BE2C (cell line): ENCODE measurements at regions not wholly inside any gene's neighbourhood (a gene's known extent, or its start where the extent isn't known, plus 50 kb on each side); places are given as distances from the start of the nearest gene placed in this dataset.

Source experiments
- DNase-seq: peaks from one replicate; pipeline ENCODE4 v3.0.0-alpha.2; 2020
- H3K27me3 ChIP-seq: fragments of 250-450 bp; sonication (Bioruptor Pico); 2 replicates; pipeline ENCODE4 v1.5.1; 2020; ENCODE audit warnings: mild to moderate bottlenecking
- H3K36me3 ChIP-seq: fragments of 250-450 bp; sonication (Bioruptor Pico); 2 replicates; pipeline ENCODE4 v1.5.1; 2020; ENCODE audit warnings: mild to moderate bottlenecking
- H3K4me1 ChIP-seq: fragments of 250-450 bp; sonication (Bioruptor Pico); 2 replicates; pipeline ENCODE4 v1.5.1; 2020
- H3K4me3 ChIP-seq: 2 replicates; pipeline ENCODE4 v1.5.1; 2011; ENCODE audit warnings: low read depth, low read length
- H3K9me3 ChIP-seq: fragments of 250-450 bp; sonication (Bioruptor Pico); 2 replicates; pipeline ENCODE4 v1.5.1; 2020
- CTCF ChIP-seq: IDR thresholded peaks from 2 replicates; pipeline ENCODE4 v1.5.1; 2012; ENCODE audit warnings: mild to moderate bottlenecking, low read depth, low read length

- no peaks in the 10 kb centered on the region for H3K9me3 ChIP-seq
- no peak for DNase-seq
Measured at GRCh38 chr7:145339319-145339718, 503.5 kb upstream of the TPK1 start.

GRCh38 chr7:145331522-145331921 is 495.7 kb upstream of the TPK1 start:
- no peaks in the 10 kb centered on the region for H3K9me3 ChIP-seq
- no peak for TF ChIP-seq CTCF
- no peaks in the 10 kb centered on the region for H3K4me1 ChIP-seq
- DNase-seq: no peak
- H3K27me3 ChIP-seq: no peaks in the 10 kb centered on the region
- no peak overlapping the region for H3K4me3 ChIP-seq
- no peaks in the 10 kb centered on the region for H3K36me3 ChIP-seq

More at GRCh38 chr7:145339319-145339718, 503.5 kb upstream of the TPK1 start:
- Histone ChIP-seq H3K4me3 (no peak overlapping the region), H3K4me1 (no peaks in the 10 kb centered on the region), H3K36me3 (no peaks in the 10 kb centered on the region), H3K27me3 (no peaks in the 10 kb centered on the region)
- TF ChIP-seq CTCF: no peak

- Histone ChIP-seq H3K9me3 (no peaks in the 10 kb centered on the region), H3K27me3 (no peaks in the 10 kb centered on the region), H3K4me3 (no peak overlapping the region), H3K36me3 (no peaks in the 10 kb centered on the region), H3K4me1 (no peaks in the 10 kb centered on the region)
- DNase-seq: no peak
- TF ChIP-seq CTCF: no peak
Measured at GRCh38 chr7:145331076-145331475, 495.2 kb upstream of the TPK1 start.

- TF ChIP-seq CTCF: no peak
- no peak for DNase-seq
- H3K9me3 ChIP-seq: no peaks in the 10 kb centered on the region
- no peaks in the 10 kb centered on the region for H3K4me1 ChIP-seq
- H3K4me3 ChIP-seq: no peak overlapping the region
- no peaks in the 10 kb centered on the region for H3K36me3 ChIP-seq
- H3K27me3 ChIP-seq: no peaks in the 10 kb centered on the region
Measured at GRCh38 chr7:145327646-145328045, 491.8 kb upstream of the TPK1 start.

GRCh38 chr7:145324081-145324480 is 488.2 kb upstream of the TPK1 start:
- no peak overlapping the region for H3K4me3 ChIP-seq
- no peaks in the 10 kb centered on the region for H3K36me3 ChIP-seq
- no peaks in the 10 kb centered on the region for H3K4me1 ChIP-seq
- no peak for DNase-seq
- no peak for TF ChIP-seq CTCF
- no peaks in the 10 kb centered on the region for H3K9me3 ChIP-seq
- H3K27me3 ChIP-seq: no peaks in the 10 kb centered on the region

GRCh38 chr7:145313551-145313950 is 477.7 kb upstream of the TPK1 start:
- no peaks in the 10 kb centered on the region for H3K27me3 ChIP-seq
- H3K36me3 ChIP-seq: no peaks in the 10 kb centered on the region
- H3K4me1 ChIP-seq: no peaks in the 10 kb centered on the region
- no peak for TF ChIP-seq CTCF
- no peak overlapping the region for H3K4me3 ChIP-seq
- no peaks in the 10 kb centered on the region for H3K9me3 ChIP-seq
- DNase-seq: no peak
